Endothelial cell of umbilical vein (primary cell): ENCODE measurements at regions not wholly inside any gene's neighbourhood (a gene's known extent, or its start where the extent isn't known, plus 50 kb on each side); places are given as distances from the start of the nearest gene placed in this dataset.

Source experiments
- BruUV-seq: library from RNA; stranded (reverse); fragments of 400-500 nt; replicated peaks from 2 replicates; lab custom pipeline; 2021; lab: Mats Ljungman, UMichigan
- CTCF ChIA-PET: fragments of 300-600, 350-600 bp; sonication (Branson Sonifier 250); formaldehyde crosslinking; loops from one replicate; lab custom pipeline; 2021; ENCODE audit warnings: antibody characterized with exemption, inconsistent platforms; lab: Charles Lee
- POLR2A ChIA-PET: fragments of 300-600, 350-600 bp; sonication (Branson Sonifier 250); formaldehyde crosslinking; loops from one replicate; lab custom pipeline; 2021; ENCODE audit warnings: antibody characterized with exemption, inconsistent platforms; lab: Charles Lee
- DNase-seq: peaks from one replicate; pipeline ENCODE4 v3.0.0-alpha.2; 2011; ENCODE audit warnings: low read depth, low spot score
- FAIRE-seq: peaks from 2 replicates; lab custom pipeline; 2011; peaks lifted over from hg19 to GRCh38; lab: Jason Lieb, UNC
- H2AFZ ChIP-seq: 2 replicates; pipeline ENCODE4 v1.6.0; 2012; ENCODE audit warnings: low read depth, low read length, control low read depth, inconsistent platforms
- H3K27ac ChIP-seq: 2 replicates; pipeline ENCODE4 v1.5.1; 2011; ENCODE audit warnings: low read depth, mild to moderate bottlenecking, control low read depth, low read length, moderate library complexity; ENCODE audit not compliant: insufficient read depth
- H3K27me3 ChIP-seq, 2 experiments: 2 replicates each; pipeline versions ENCODE4 v1.6.0 to v1.6.1; 2011; ENCODE audit warnings: low read length in 2 of 2, mixed read lengths in 1 of 2; ENCODE audit not compliant: control insufficient read depth in 2 of 2, insufficient read depth in 2 of 2
- H3K36me3 ChIP-seq, 2 experiments: 2 replicates in 1 of 2; 3 replicates in 1 of 2; pipeline ENCODE4 v1.5.1; 2011; ENCODE audit warnings: low read length in 2 of 2, mild to moderate bottlenecking in 1 of 2, moderate library complexity in 1 of 2; ENCODE audit not compliant: control insufficient read depth in 2 of 2, insufficient read depth in 2 of 2; ENCODE audit errors: extremely low read depth in 1 of 2
- H3K4me1 ChIP-seq: 3 replicates; pipeline ENCODE4 v1.5.1; 2011; ENCODE audit warnings: mild to moderate bottlenecking, low read length; ENCODE audit not compliant: control insufficient read depth, insufficient read depth; ENCODE audit errors: extremely low read depth
- H3K4me2 ChIP-seq: 2 replicates; pipeline ENCODE4 v1.6.1; 2011; ENCODE audit warnings: low read length, control low read depth, mixed read lengths; ENCODE audit not compliant: insufficient read depth
- H3K4me3 ChIP-seq, 3 experiments: fragments of 200-600 bp in 1 of 3; sonication (generic), shearing (Covaris generic) in 1 of 3; replicated peaks in 1 of 3; 2 replicates each; pipeline ENCODE4 v1.5.1; 2011 to 2016; ENCODE audit warnings: control low read depth in 3 of 3, low read length in 3 of 3, mild to moderate bottlenecking in 2 of 3, inconsistent platforms in 1 of 3, low read depth in 1 of 3, moderate library complexity in 1 of 3; ENCODE audit not compliant: insufficient read depth in 1 of 3
- H3K79me2 ChIP-seq: 2 replicates; pipeline ENCODE4 v1.6.0; 2012; ENCODE audit warnings: low read length, inconsistent platforms; ENCODE audit not compliant: control insufficient read depth, insufficient read depth
- H3K9ac ChIP-seq: replicated peaks from 2 replicates; pipeline ENCODE3; 2011; ENCODE audit warnings: low read length, control low read depth; ENCODE audit not compliant: insufficient read depth; ENCODE audit errors: extremely low read depth
- H3K9me1 ChIP-seq: replicated peaks from 3 replicates; pipeline ENCODE4 v1.6.0; 2011; ENCODE audit warnings: mild to moderate bottlenecking, low read length; ENCODE audit not compliant: control insufficient read depth, insufficient read depth; ENCODE audit errors: extremely low read depth
- H3K9me3 ChIP-seq: replicated peaks from 2 replicates; pipeline ENCODE4 v1.5.1; 2012; ENCODE audit warnings: low read length, inconsistent platforms; ENCODE audit not compliant: control insufficient read depth, insufficient read depth
- H4K20me1 ChIP-seq: replicated peaks from 2 replicates; pipeline ENCODE3; 2011; ENCODE audit warnings: mild to moderate bottlenecking, low read length; ENCODE audit not compliant: control insufficient read depth, insufficient read depth; ENCODE audit errors: extremely low read depth
- EZH2 ChIP-seq: IDR thresholded peaks from 2 replicates; pipeline ENCODE4 v1.6.1; 2012; ENCODE audit warnings: borderline replicate concordance, low read depth, mild to moderate bottlenecking, moderate library complexity, low read length, inconsistent platforms; ENCODE audit not compliant: severe bottlenecking
- FOS ChIP-seq: IDR thresholded peaks from 2 replicates; pipeline ENCODE4 v1.6.1; 2011; ENCODE audit warnings: mild to moderate bottlenecking, low read length, moderate library complexity, borderline replicate concordance; ENCODE audit not compliant: insufficient read depth
- GATA2 ChIP-seq: IDR thresholded peaks from 2 replicates; pipeline ENCODE4 v1.7.0; 2011; ENCODE audit warnings: low read depth, mild to moderate bottlenecking, moderate library complexity, mixed read lengths, low read length; ENCODE audit not compliant: insufficient read length, insufficient read depth
- JUN ChIP-seq: IDR thresholded peaks from 2 replicates; pipeline ENCODE4 v1.6.1; 2011; ENCODE audit warnings: borderline replicate concordance, low read depth; ENCODE audit not compliant: insufficient read length, insufficient read depth
- MYC ChIP-seq: IDR thresholded peaks from one replicate; pipeline ENCODE4 v1.6.1; 2011; ENCODE audit warnings: mild to moderate bottlenecking, low read depth, low read length
- POLR2A ChIP-seq: IDR thresholded peaks from 2 replicates; pipeline ENCODE4 v1.6.1; 2012; ENCODE audit warnings: low read depth, mild to moderate bottlenecking, control low read depth, low read length
- POLR2AphosphoS5 ChIP-seq: IDR thresholded peaks from 2 replicates; pipeline ENCODE4 v1.6.1; 2012; ENCODE audit warnings: low read depth, mild to moderate bottlenecking, control low read depth, low read length, moderate library complexity; ENCODE audit not compliant: insufficient read depth
- dilution Hi-C: fragments of 300-500 bp; cut with MboI; formaldehyde crosslinking; loops from one replicate; pipeline ENCODE4 v1.15.0; 2019; ENCODE audit warnings: low sequenced_read_pairs; ENCODE audit not compliant: extremely low pct_ligation_motif_present
- intact Hi-C: fragments of 100-400 bp; cut with micrococcal nuclease; formaldehyde crosslinking; loops from one replicate; pipeline ENCODE4 v1.10.0; 2022
- TF ChIP-seq, protein P1 (sequence below): IDR thresholded peaks from 2 replicates; pipeline ENCODE4 v1.6.1; 2011; ENCODE audit not compliant: insufficient read depth, insufficient read length
- TF ChIP-seq, protein P2 (sequence below), 2 donors: IDR thresholded peaks; 1 replicate in 1 of 2; 2 replicates in 1 of 2; pipeline ENCODE4 v1.5.1; 2011; ENCODE audit warnings: low read length in 2 of 2, mild to moderate bottlenecking in 2 of 2, moderate library complexity in 2 of 2, control low read depth in 1 of 2, inconsistent platforms in 1 of 2, low read depth in 1 of 2; ENCODE audit not compliant: insufficient read depth in 1 of 2; ENCODE audit errors: extremely low read depth in 1 of 2

DNA sequence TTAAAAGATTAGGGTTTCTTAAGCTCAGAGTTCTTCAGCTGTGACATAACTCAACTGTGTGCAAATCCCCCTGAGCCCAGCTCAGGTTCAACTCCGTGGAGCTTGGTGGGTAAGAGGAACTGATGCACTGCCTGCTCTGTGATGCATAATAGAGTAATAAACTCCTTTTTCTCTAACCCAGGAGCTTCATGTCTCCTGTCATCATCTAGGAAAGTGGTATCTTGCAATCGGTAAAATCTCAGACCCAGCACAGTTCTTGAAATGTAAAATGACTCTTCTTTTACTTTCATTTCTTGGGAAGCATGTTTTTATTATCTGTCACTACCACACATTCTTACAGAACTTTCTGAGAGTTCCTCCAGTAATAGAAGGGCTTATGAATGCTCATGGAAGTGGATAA lies 123.8 kb upstream of the PCDH9 start:
- no peak for TF ChIP-seq GATA2
- TF ChIP-seq MYC, result no peak
- TF ChIP-seq POLR2AphosphoS5, result no peak
- TF ChIP-seq, protein P1, sequence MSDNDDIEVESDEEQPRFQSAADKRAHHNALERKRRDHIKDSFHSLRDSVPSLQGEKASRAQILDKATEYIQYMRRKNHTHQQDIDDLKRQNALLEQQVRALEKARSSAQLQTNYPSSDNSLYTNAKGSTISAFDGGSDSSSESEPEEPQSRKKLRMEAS, result no peak
- no peak for TF ChIP-seq POLR2A
- TF ChIP-seq FOS, result no peak
- TF ChIP-seq JUN, result no peak
- TF ChIP-seq, protein P2, sequence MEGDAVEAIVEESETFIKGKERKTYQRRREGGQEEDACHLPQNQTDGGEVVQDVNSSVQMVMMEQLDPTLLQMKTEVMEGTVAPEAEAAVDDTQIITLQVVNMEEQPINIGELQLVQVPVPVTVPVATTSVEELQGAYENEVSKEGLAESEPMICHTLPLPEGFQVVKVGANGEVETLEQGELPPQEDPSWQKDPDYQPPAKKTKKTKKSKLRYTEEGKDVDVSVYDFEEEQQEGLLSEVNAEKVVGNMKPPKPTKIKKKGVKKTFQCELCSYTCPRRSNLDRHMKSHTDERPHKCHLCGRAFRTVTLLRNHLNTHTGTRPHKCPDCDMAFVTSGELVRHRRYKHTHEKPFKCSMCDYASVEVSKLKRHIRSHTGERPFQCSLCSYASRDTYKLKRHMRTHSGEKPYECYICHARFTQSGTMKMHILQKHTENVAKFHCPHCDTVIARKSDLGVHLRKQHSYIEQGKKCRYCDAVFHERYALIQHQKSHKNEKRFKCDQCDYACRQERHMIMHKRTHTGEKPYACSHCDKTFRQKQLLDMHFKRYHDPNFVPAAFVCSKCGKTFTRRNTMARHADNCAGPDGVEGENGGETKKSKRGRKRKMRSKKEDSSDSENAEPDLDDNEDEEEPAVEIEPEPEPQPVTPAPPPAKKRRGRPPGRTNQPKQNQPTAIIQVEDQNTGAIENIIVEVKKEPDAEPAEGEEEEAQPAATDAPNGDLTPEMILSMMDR (IDR thresholded peaks at IDR 0.05; ENCODE audit: extremely low read depth in 1 of 2, insufficient read depth in 1 of 2, low read depth in 1 of 2, low read length in 2 of 2), result no peak
- no peak for TF ChIP-seq EZH2
- DNase-seq, result no peak
- POLR2A ChIA-PET, result no interaction called here
- H3K4me3 ChIP-seq, result no peak overlapping the region
- no peak overlapping the region for H2AFZ ChIP-seq
- H3K9me1 ChIP-seq, result no peaks in the 10 kb centered on the region
- no peaks in the 10 kb centered on the region for H3K4me1 ChIP-seq
- FAIRE-seq, result no peak
- CTCF ChIA-PET, result no interaction called here
- H3K36me3 ChIP-seq, result no peaks in the 10 kb centered on the region
- no peak overlapping the region for H3K9ac ChIP-seq
- no peaks in the 10 kb centered on the region for H3K79me2 ChIP-seq
- intact Hi-C loops, result no loop called here
- H3K9me3 ChIP-seq, result no peaks in the 10 kb centered on the region
- no peak overlapping the region for H3K4me2 ChIP-seq
- dilution Hi-C loops, result no loop called here
- H3K27ac ChIP-seq, result no peak overlapping the region
- no peaks in the 10 kb centered on the region for H4K20me1 ChIP-seq
- no peaks in the 10 kb centered on the region for H3K27me3 ChIP-seq
- BruUV-seq, result no TSS peak
